NB4 (cell line): ENCODE measurements at regions not wholly inside any gene's neighbourhood (a gene's known extent, or its start where the extent isn't known, plus 50 kb on each side); places are given as distances from the start of the nearest gene placed in this dataset.
A peak's percentile ranks its signal among the peaks of the same experiment; 100 is the strongest.
"Not testable (repeated sequence)": the region's sequence is repeated elsewhere in the genome, so short reads cannot be mapped to it uniquely, and the experiment has no call there.

Experiments used
- DNase-seq: peaks from one replicate; pipeline ENCODE4 v3.0.0; 2010; ENCODE audit warnings: low read depth
- H3K4me3 ChIP-seq: one replicate; pipeline ENCODE4 v1.5.1; 2011; ENCODE audit warnings: mild to moderate bottlenecking, low read depth, low read length, moderate library complexity
- MAX ChIP-seq: IDR thresholded peaks from 2 replicates; pipeline ENCODE4 v1.6.1; 2011; ENCODE audit warnings: low read depth, low read length
- MYC ChIP-seq: IDR thresholded peaks from 2 replicates; pipeline ENCODE4 v1.6.1; 2011; ENCODE audit warnings: low read depth, low read length
- POLR2A ChIP-seq: IDR thresholded peaks from 2 replicates; pipeline ENCODE4 v1.6.1; 2011; ENCODE audit warnings: mild to moderate bottlenecking; ENCODE audit not compliant: insufficient read length; ENCODE audit errors: extremely low read depth
- TF ChIP-seq, protein P1 (sequence below): IDR thresholded peaks from one replicate; pipeline ENCODE4 v1.5.1; 2012; ENCODE audit warnings: low read depth, low read length

GRCh38 chr4:127250577-127250976 is 382.2 kb upstream of the INTU start:
- no peak overlapping the region for H3K4me3 ChIP-seq
- 0 out of 2 replicates have a peak, but pooled peaks have one; percentile 8 for TF ChIP-seq MAX
- no peak for TF ChIP-seq MYC
- peak; percentile 47 for DNase-seq

GRCh38 chr4:127251423-127251822 is 381.3 kb upstream of the INTU start:
- TF ChIP-seq, protein P1, sequence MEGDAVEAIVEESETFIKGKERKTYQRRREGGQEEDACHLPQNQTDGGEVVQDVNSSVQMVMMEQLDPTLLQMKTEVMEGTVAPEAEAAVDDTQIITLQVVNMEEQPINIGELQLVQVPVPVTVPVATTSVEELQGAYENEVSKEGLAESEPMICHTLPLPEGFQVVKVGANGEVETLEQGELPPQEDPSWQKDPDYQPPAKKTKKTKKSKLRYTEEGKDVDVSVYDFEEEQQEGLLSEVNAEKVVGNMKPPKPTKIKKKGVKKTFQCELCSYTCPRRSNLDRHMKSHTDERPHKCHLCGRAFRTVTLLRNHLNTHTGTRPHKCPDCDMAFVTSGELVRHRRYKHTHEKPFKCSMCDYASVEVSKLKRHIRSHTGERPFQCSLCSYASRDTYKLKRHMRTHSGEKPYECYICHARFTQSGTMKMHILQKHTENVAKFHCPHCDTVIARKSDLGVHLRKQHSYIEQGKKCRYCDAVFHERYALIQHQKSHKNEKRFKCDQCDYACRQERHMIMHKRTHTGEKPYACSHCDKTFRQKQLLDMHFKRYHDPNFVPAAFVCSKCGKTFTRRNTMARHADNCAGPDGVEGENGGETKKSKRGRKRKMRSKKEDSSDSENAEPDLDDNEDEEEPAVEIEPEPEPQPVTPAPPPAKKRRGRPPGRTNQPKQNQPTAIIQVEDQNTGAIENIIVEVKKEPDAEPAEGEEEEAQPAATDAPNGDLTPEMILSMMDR, result no peak
- TF ChIP-seq POLR2A (no peak), MAX (no peak), MYC (no peak)
- peak; percentile 14 for DNase-seq
- no peak overlapping the region for H3K4me3 ChIP-seq

- no peak for TF ChIP-seq MAX
- TF ChIP-seq POLR2A, result no peak
- TF ChIP-seq, protein P1, result no peak
- TF ChIP-seq MYC, result no peak
- no peak for DNase-seq
- H3K4me3 ChIP-seq, result no peak overlapping the region
These were observed 376.3 kb upstream of the INTU start for GRCh38 chr4:127256500-127256899.

DNA sequence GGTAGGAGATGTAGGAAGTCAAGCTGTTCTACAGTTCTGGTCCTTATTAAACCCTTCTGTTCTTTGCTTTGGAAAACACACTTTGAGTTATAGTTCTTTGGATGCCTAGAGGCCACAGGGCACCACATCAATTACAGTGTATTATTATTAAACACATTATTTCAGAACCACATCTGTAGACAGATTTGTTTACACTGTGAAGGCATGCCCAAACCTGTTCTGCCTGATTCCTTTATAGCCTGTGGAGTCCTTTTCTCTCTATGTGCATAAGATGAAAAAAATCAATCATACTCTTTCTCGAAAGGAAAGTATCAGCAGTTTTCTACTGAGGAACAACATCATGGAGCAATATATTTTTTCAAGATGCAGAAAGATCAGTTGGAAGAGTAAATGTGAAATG is 371.3 kb upstream of the INTU start:
- TF ChIP-seq POLR2A (no peak), MYC (no peak), MAX (no peak)
- no peak for DNase-seq
- H3K4me3 ChIP-seq, result no peak overlapping the region

DNA sequence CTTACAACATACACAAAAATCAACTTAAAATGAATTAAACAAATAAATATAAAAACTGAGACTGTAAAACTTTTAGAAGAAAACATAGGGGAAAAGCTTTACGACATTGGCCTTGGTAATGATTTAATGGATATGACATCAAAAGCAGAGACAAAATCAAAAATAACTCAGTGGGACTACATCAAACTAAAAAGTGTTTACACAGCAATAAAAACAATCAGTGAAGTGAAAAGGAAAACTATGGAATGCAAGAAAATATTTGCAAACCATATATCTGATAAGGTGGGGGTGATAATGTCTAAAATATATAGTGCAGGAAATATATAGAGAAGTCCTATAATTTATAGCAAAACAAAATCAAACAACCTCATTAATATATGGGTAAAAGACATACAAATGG is 364.4 kb upstream of the INTU start:
- no peak for DNase-seq
- TF ChIP-seq POLR2A (no peak), MYC (no peak), MAX (no peak)
- TF ChIP-seq, protein P1, result no peak
- no peak overlapping the region for H3K4me3 ChIP-seq

GRCh38 chr4:127277023-127277422 is 355.7 kb upstream of the INTU start:
- not testable (repeated sequence) for H3K4me3 ChIP-seq, DNase-seq

GRCh38 chr4:127284236-127284635 is 348.5 kb upstream of the INTU start:
- no peak for TF ChIP-seq MYC
- TF ChIP-seq POLR2A, result no peak
- TF ChIP-seq, protein P1, result no peak
- TF ChIP-seq MAX, result no peak
- DNase-seq, result no peak

More at GRCh38 chr4:127284236-127284635, 348.5 kb upstream of the INTU start:
- H3K4me3 ChIP-seq, result no peak overlapping the region
